ENCODE measurements at regions not wholly inside any gene's neighbourhood (a gene's known extent, or its start where the extent isn't known, plus 50 kb on each side); places are given as distances from the start of the nearest gene placed in this dataset.
A peak's percentile ranks its signal among the peaks of the same experiment; 100 is the strongest.

DNA sequence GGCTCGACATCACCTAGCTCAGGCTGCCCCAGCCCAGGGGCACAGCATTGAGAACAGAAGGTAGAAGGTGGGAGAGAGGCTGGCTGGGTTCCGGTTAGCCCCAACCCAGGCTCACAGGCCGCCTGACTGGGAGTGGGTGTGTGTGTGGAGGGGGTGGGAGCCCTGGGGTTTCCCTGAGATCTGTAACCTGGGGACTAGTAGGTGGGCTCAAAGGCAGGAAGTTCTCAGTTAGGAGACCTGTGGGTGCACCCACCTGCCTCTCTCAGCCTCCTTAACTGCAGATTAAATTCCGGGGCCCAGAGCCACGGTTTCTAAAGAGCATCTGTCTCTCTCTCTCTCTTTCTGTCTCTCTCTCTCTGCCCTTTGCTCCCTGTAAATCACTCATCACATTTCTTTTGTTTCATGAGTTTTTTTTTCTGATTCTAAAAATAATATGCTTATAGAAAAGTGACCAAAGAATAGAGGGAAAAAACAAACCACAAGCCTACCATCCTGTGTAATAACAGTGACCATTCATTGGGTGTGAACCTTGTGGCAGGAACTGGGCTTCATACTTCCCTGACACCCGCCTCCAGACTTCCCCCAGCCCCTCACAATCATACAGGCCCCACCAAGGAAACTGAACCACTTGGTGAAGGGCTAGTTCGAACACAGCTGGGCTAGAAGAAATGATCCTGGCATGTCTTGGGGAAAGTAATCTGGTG is 83.4 kb upstream of the SMNDC1 start:
- H3K27me3 ChIP-seq (replicated peaks in 1 of 2; ENCODE audit: control insufficient read depth in 2 of 2, insufficient read depth in 2 of 2, low read length in 1 of 2) = no peaks in the 10 kb centered on the region
- DNase-seq (ENCODE audit: low read depth, low spot score) (peak; percentile 83), ATAC-seq (peak; percentile 87), FAIRE-seq (peak; percentile 84)
- H2AFZ ChIP-seq (ENCODE audit: control insufficient read depth, low read depth, low read length) = peak overlapping the region; percentile 43
- no peaks in the 10 kb centered on the region for H3K79me2 ChIP-seq (ENCODE audit: control insufficient read depth, insufficient read depth, low read length)
- peaks cover 26% of the 10 kb centered on the region for H3K4me1 ChIP-seq (ENCODE audit: control insufficient read depth, insufficient read depth, low read length)
- no peaks in the 10 kb centered on the region for H4K20me1 ChIP-seq (ENCODE audit: control insufficient read depth, insufficient read depth)
- intact Hi-C loops (cut with micrococcal nuclease; ENCODE audit: unreplicated experiment) = loop anchor here (1.0 kb wide), 6 partner anchors 26 to 141 kb away; no protein-coding TSS in a partner anchor
- CTCF ChIA-PET = interaction anchor here (0.8 to 1.9 kb wide), 7 partner anchors 24 to 159 kb away, joined by 3 to 7 read pairs (median 5); no protein-coding TSS in a partner anchor
- SMC1A ChIA-PET (ENCODE audit: uncharacterized antibody, unreplicated experiment) = interaction anchor here (0.6 to 4.0 kb wide), 13 partner anchors 14 to 116 kb away, joined by 3 to 22 read pairs (median 4); no protein-coding TSS in a partner anchor
- H3K4me3 ChIP-seq = no peak overlapping the region
- H3K36me3 ChIP-seq (ENCODE audit: control insufficient read depth in 2 of 2, insufficient read depth in 2 of 2, low read length in 1 of 2) = no peaks in the 10 kb centered on the region
- in situ Hi-C loops (cut with MboI) = no loop called here
- peak overlapping the region; percentile 75 for H3K27ac ChIP-seq (ENCODE audit: control insufficient read depth, insufficient read depth)
- H3K4me2 ChIP-seq (ENCODE audit: control insufficient read depth, insufficient read depth) = peak overlapping the region; percentile 12
- no peaks in the 10 kb centered on the region; the same call in 2 of the 3 replicates for H3K9me3 ChIP-seq (replicated peaks; ENCODE audit: control insufficient read depth, insufficient read depth, low read length)
- peak overlapping the region; percentile 41 for H3K9ac ChIP-seq (ENCODE audit: control insufficient read depth, insufficient read depth, low read length)
- POLR2A ChIA-PET = interaction anchor here (0.5 to 1.9 kb wide), 8 partner anchors 8 to 225 kb away, joined by 3 to 5 read pairs (median 4); no protein-coding TSS in a partner anchor
- RAD21 ChIA-PET (ENCODE audit: unreplicated experiment) = interaction anchor here (0.6 to 6.2 kb wide), 13 partner anchors 16 to 141 kb away, joined by 3 to 68 read pairs (median 3); no protein-coding TSS in a partner anchor
- WGBS (ENCODE audit: insufficient coverage, insufficient replicate concordance, low lambda C conversion rate, missing lambda C conversion rate) = 2% methylated on average over 7 of the region's 7 CpGs
- BruUV-seq (replicated peaks) = TSS peak; percentile 94
- peak; percentile 81; the same call in 1 of the 2 replicates for TF ChIP-seq MEF2A (IDR thresholded peaks at IDR 0.05; ENCODE audit: insufficient read depth, low read depth, low read length)
- TF ChIP-seq MYC (IDR thresholded peaks at IDR 0.05; ENCODE audit: insufficient read depth, insufficient read length, insufficient replicate concordance, low read length, severe bottlenecking) = no peak
- 0 out of 2 replicates have a peak, but pooled peaks have one; percentile 15 for TF ChIP-seq NKRF (conservative IDR thresholded peaks at IDR 0.05)
- peak; percentile 64; the same call in 1 of the 2 replicates for TF ChIP-seq BMI1 (IDR thresholded peaks at IDR 0.05; ENCODE audit: borderline replicate concordance)
- TF ChIP-seq ZBED1 (IDR thresholded peaks at IDR 0.05; ENCODE audit: borderline replicate concordance) = peak; percentile 82
- peak; percentile 63; the same call in 1 of the 2 replicates for TF ChIP-seq ZNF207 (IDR thresholded peaks at IDR 0.05; ENCODE audit: borderline replicate concordance)
- peak; percentile 68 for TF ChIP-seq SP1 (IDR thresholded peaks at IDR 0.05; ENCODE audit: low read depth, low read length)
- TF ChIP-seq, protein P1, sequence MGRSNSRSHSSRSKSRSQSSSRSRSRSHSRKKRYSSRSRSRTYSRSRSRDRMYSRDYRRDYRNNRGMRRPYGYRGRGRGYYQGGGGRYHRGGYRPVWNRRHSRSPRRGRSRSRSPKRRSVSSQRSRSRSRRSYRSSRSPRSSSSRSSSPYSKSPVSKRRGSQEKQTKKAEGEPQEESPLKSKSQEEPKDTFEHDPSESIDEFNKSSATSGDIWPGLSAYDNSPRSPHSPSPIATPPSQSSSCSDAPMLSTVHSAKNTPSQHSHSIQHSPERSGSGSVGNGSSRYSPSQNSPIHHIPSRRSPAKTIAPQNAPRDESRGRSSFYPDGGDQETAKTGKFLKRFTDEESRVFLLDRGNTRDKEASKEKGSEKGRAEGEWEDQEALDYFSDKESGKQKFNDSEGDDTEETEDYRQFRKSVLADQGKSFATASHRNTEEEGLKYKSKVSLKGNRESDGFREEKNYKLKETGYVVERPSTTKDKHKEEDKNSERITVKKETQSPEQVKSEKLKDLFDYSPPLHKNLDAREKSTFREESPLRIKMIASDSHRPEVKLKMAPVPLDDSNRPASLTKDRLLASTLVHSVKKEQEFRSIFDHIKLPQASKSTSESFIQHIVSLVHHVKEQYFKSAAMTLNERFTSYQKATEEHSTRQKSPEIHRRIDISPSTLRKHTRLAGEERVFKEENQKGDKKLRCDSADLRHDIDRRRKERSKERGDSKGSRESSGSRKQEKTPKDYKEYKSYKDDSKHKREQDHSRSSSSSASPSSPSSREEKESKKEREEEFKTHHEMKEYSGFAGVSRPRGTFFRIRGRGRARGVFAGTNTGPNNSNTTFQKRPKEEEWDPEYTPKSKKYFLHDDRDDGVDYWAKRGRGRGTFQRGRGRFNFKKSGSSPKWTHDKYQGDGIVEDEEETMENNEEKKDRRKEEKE (IDR thresholded peaks at IDR 0.05) = no peak
- peak; percentile 61 for TF ChIP-seq E2F8 (IDR thresholded peaks at IDR 0.05; ENCODE audit: low read depth, partially characterized antibody)
- TF ChIP-seq ATF2 (IDR thresholded peaks at IDR 0.05; ENCODE audit: low read length) = peak; percentile 81
- TF ChIP-seq MEF2B (IDR thresholded peaks at IDR 0.05; ENCODE audit: partially characterized antibody, poor library complexity, severe bottlenecking) = peak; percentile 88
